NCI-H345 treated with DMSO at 0.1 percent for 48 hours (cell line): ENCODE measurements at regions not wholly inside any gene's neighbourhood (a gene's known extent, or its start where the extent isn't known, plus 50 kb on each side); places are given as distances from the start of the nearest gene placed in this dataset.
"Not testable (repeated sequence)": the region's sequence is repeated elsewhere in the genome, so short reads cannot be mapped to it uniquely, and the experiment has no call there.

Experiments used
- DNase-seq: peaks from one replicate; lab custom pipeline; 2025; ENCODE audit not compliant: unreplicated experiment; lab: John Stamatoyannopoulos, UW

DNA sequence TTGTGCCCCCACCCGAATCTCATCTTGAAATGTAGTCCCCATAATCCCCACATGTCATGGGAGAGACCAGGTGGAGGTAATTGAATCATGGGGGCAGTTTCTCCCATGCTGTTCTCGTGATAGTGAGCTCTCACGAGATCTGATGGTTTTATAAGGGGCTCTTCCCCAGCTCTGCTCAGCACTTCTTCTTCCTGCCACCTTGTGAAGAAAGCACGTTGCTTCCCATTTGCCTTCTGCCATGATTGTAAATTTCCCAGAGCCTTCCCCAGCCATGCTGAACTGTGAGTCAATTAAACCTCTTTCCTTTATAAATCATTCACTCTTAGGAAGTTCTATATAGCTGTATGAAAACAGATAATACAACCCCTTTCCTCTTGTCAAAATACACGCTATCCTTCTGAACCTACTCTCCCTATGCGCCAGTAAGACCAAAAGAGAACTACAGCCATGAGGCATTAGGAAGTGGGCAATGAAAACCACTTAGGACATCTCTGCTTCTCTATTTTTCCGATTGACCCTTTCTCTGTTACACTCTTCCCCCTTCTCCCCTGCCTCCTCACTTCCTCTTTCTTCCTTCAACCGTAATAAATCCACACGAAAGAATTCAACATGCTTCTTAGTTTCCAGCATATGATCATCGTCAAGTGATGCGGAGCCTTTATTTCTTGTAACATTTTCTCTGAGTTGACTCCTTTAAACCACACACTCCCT lies 101.2 kb upstream of the WDR11 start:
- no peak for DNase-seq

DNA sequence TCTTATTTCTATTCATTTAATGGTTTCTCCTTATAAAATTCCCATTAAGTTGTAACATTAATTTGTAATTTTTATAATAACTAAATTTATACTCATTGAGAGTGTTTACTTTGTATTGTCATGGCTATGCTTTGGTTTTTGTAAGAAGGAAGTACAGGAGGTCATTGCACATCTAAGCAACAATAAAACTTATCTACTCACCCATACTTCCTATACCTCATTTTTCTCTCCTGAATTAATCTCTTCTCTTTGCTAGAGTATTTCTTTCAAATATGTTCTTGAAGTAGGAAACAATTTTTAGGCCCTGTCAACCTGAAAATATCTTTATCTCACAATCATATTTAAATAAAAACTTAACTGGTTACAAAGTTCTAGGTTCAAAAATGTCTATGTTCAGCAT lies 95.4 kb upstream of the WDR11 start:
- DNase-seq: no peak

DNA sequence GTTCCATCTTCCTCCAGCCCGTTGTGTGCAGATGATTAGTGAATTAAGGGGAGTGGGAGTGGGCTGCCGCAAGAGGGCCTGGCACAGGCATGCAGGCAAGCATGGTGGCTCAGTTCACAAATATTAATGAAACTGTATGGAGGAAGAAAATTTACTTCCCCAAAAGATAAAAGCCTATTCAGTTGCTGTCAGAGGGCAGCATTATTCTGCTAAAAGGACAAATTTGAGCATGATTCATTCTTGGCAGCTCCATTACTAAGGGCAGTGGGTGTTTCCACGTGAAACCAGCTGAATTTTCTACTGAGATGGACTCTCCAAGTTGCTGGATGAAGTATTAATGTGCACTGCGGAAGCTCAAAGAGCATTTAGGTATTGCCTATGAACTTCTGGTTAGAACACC lies 90.9 kb upstream of the WDR11 start:
- DNase-seq: no peak

DNA sequence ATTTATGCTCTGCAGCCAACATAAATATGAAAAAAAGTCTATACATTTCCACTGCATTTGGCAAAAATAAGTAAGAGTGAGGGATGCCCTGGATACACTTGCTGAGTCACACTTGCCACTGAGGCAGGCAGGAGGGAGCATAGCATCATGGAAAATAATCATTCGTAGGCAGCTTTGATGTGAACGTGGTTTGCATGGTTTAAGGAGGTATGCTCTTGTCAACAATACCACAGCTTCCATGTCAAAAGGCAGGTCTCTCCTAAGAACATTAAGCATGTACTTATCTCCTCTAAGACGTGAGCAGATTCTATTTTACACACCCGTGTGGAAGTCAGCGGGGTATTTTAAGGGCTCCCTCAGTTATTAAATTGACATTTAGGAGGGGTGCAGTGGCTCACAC lies 89.2 kb upstream of the WDR11 start:
- DNase-seq: no peak

DNA sequence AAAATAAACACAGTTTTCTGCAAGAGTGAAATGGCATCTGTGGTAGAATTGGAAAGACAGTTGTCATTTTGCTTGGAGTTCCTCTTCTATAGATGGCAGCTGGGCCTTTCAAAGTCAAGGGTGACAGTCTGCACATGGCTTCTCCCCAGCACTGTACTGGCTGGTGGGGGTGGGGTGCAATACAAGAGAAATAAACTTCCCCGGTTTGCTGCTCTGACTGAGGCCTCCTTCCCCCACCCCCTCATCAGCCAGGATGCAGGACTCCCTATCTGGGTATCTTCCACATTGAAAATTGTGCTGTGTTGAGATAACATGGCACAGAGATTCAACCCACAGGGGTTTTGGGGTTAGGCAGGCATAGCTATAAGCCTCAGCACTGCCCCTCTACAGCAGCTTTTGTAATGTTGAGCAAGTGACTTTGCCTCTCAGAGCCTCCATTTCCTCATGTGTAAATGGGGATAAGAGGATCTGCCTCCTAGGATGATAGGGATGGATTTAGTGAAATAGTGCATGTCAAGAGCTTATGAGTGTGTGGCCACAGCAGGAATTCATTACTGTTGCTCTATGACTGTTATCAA lies 85.8 kb upstream of the WDR11 start:
- no peak for DNase-seq

DNA sequence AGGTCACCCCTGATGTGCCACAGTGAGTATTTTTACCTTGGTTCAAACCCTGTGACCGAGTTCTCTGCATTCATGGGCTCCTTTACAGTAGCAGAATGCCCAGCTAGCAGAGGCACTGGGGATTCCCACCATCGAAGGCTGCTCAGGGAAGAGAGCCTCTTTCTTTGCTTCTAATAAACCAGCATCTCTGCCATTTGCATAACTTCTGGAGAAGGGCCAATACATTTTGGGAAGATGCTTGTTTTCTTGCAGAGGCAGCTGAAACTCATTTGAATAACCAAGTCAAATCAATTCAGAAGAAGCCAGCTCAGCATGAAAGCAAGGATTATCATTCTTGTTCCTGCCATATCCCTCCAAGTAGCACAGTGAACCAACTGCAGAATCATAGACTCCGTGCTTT lies 82.9 kb upstream of the WDR11 start:
- no peak for DNase-seq

DNA sequence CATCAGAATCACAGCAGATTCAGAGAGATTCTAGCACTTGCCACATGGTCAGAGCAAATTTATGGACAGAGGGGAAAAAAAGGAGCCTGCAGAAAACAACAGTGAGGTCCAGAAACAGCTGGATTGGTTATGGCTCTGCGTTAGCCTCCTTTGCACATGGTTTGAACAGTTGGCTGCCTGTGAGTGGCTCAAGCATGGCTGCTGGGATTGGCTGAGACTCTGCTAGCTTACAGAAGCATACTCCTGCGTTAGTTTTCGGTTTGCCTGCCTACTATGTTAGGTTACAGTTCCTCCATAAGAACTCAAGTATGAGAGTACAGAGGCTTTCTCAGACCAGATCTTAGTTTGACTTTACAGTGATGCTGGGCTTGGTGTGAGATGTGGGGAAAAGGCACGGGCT lies 80.7 kb upstream of the WDR11 start:
- DNase-seq: no peak

DNA sequence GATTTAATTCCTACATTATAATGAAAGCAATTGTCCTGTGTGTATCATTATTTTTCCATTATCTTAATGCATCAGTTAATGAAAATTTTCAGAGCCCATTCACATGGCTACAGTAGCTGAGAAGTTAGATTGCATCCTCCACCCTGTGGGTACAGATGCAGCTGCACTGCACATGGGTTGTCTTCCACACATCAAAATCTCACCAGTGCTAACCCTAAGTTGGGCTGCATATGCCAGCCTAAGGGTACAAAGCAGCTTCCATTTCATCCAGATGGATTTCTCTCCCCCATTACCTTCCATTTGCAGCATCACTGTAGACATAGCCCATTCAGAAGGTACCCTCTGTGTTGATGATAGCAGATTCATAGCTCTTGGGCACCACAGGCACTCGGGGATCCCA lies 74.7 kb upstream of the WDR11 start:
- DNase-seq: no peak

DNA sequence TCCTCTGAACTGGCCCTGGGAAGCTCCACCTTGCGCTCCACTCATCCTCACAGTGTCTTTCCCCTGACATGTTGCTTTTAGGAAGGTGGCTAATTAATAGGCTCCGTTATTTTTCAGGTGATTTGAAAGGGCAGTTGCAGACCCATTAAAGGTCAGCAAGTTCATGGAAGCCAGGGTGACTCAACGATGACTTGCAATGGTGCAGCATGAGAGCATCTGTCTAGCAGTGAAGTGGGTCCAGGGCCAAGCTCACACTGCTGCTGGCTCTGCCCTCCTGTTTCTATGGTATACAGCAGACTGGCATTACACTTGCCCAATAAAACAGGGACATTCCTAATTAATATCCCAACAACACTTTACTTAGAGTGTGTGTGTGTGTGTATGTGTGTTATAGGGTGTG lies 68.8 kb upstream of the WDR11 start:
- DNase-seq: no peak

DNA sequence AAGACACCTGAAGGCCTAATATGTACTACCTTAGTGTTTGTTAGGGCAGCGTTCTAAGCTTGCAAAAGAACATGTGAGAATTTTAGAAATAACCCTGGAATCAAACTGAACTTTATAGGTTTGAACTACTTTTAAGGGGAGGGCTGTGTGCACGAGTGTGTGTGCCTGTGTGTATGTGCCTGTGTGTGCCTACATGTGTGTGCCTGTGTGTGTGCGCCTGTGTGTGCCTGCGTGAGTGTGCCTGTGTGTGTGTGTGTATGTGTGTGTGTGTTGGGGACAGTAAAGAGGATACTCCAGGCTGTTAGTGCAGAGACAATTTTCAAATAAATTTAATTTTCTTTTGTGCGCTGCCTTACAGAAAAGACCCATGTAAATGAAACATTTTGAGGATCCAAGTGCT lies 68.1 kb upstream of the WDR11 start:
- no peak for DNase-seq

DNA sequence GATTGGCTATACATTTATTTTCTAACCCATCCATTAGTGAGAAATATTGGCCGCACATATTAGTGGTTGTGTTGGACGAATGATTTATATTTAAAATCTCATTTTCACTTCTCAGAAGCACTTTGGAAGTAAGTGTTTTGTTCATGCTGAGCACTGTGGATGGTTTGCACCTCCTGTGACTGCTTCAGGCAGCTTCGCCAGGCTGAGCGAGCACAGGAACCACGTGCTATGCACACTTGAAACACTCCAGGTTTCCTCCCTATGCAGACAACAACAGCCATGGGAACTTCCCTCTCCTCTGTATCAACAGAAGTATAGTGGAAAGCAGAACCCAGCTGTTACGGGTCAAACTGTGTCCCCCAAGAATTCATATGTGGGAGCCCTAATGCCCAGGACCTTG lies 67.3 kb upstream of the WDR11 start:
- no peak for DNase-seq

DNA sequence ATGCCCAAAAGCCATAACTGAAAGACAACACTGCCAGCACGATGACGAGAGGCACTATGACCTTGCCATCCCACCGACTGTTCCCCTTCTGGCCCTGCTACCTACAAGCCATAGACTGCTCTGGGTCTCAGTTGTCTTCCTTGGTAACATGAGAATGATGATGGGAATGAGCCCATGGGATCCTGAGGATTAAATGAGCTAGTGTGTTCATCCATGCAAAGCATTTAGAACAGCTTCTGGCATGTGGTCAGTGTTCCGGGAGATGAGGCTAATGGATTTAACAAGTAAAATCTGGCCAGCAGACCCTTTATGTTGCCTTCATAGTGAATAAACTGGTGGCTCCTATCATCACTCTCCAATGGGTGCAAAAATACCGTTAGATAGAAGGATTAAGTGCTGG lies 62.4 kb upstream of the WDR11 start:
- DNase-seq: no peak

DNA sequence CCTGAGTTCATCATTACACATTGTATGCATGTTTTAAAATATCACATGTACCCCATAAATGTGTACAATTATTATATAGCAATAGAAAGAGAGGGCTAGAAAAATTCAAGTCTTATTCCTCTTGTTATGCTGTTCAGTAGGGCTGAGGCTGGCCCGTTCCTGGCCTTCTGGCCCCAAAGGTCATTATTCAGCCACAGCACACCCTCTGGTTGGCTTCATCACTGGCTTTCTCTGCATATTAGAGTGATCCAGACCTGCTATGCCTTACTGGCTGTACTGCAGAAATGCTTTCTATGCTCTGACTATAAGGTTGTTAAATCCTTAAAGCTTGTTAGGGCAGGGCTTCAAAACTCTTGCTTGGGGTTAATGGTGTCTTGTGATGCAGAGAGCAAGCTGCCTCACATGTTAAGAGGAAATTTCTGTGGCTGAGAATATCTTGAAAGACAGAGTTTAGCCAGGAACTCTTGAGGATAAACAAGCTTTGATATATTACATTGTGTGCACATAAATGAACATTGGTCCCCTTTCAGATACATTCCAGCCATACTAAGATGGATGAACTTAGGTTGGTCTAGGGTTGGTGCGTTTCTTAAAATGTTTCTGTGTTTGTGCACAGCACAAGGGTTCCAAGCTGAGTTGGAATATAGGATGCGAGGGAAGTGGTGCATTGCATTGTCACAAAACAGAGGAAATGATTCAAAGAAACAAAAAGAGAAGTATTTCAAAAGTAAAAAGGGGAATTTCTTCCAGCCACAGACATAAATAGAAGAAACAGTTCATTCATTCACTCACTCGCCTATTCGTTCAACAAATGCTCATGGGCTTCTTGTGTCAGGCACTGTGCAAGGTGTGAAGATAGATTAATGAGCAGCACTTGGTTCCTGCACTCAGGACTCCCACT lies 61.6 kb upstream of the WDR11 start:
- no peak for DNase-seq

DNA sequence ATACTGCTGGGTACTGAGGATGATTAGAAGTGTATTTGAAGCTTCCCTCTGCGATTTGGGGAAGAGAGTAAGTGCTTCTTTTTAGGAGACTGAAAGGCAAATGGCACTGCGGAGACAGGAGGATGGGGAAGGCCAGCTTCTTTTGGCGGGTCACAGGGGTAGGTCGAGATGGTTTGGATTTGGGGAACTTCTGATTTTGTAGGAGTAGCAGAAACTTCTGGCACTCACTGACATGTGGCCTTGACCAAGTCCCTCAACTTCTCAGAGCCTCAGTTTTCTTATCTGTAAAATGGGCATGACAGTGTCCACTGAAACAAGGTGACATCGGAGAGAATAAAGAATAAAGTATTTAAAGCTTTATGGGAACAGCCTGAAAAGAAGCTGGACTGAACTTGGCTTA lies 59.8 kb upstream of the WDR11 start:
- no peak for DNase-seq

DNA sequence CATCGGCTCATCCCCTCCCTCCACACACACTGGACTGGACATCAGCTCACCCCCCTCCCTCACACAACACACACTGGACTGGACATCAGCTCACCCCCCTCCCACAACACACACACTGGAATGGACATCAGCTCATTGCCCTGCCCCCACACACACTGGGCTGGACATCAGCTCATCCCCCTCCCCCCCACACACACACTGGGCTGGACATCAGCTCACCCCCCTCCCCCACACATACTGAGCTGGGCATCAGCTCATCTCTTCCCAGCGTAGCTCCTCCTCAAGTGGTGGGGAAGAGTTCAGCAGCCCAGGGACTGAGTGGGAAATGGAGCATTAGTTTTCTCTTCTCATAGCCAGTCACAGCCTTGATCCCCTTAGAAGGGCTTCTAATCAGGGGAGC lies 58.1 kb upstream of the WDR11 start:
- DNase-seq: no peak

DNA sequence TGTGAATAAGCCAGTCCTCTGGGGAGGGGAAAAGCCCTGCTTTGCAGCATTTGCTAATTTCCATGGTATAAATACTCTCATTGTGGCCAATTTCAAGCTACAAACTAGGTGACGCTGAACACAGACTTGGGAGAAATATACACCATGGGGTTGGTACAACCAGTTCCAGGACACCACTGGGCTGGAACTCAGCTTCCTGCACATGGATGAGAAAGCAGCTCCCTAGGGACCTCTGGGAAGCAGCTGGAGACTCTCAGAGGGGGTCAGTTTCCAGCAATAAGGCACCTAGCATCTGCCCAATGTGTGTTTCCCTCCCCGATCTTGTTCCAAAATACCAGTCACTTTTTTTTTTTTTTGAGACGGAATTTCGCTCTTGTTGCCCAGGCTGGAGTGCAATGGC lies 56.8 kb upstream of the WDR11 start:
- DNase-seq: no peak

DNA sequence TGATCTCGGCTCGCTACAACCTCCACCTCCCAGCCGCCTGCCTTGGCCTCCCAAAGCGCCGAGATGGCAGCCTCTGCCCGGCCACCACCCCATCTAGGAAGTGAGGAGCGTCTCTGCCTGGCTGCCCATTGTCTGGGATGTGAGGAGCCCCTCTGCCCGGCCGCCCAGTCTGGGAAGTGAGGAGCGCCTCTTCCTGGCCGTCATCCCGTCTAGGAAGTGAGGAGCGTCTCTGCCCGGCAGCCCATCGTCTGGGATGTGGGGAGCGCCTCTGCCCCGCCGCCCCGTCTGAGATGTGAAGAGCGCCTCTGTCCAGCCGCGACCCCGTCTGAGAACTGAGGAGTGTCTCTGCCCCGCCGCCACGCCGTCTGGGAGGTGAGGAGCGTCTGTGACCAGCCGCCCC lies 52.9 kb upstream of the WDR11 start:
- DNase-seq: not testable (repeated sequence)

DNA sequence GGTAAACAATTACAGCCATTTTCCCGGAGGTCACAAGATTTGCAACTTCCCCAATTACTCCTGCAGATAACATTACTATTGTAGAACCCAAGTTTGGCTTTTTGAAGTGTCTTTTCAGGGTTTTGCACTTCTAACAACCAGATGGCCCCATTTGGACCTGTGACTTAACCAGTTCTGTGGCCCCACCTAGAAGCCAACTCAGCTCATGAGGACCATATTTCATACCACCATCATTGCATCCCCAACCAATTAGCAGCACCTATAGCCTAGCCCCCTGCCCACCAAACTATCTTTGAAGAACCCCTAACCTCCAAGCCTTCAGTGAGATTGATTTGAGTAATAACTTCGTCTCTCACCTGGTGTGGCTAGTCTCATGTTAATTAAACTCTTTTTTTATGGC lies 51.3 kb upstream of the WDR11 start:
- no peak for DNase-seq

DNA sequence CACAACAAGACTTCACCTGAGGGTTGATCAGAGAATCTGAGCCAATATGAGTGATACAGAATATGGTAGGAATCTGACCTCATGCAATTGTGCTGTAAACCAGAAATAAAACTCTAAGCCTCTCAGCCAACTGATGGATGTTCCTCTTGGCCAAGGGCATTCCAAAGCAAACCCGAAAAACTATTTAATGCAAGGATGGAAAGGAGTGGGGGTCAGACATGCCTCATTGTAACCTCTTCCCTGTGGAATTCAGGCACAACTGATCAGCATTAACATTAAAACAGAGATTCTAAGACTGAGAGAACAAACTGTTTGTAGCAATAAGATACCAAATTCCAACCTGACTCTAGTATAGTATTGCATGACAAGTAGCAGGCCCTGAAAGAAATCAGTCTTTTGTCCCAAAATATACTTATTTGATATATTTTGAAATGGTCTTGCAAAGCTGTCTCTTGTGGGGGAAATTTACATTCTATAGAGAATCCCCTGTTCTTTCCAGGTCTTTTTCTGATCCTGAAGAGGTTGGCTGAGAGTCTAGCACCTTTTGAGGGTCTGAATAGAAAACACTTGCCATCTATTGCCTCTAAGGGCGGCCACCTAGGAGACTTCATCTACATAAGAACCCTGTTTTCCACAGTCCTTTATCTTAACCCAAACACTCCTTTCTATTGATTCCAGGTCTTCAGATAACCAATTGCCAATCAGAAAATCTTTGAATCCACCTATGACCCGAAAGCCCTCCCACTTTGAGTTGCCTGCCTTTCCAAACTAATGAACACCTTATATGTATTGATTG lies 50.4 kb upstream of the WDR11 start:
- no peak for DNase-seq
